Loucy (cell line): ENCODE measurements at regions not wholly inside any gene's neighbourhood (a gene's known extent, or its start where the extent isn't known, plus 50 kb on each side); places are given as distances from the start of the nearest gene placed in this dataset.
"Not testable (repeated sequence)": the region's sequence is repeated elsewhere in the genome, so short reads cannot be mapped to it uniquely, and the experiment has no call there.

Experiments used
- EZH2phosphoT487 ChIP-seq: fragments of 200-600 bp; IDR thresholded peaks from 2 replicates; pipeline ENCODE4 v1.6.1; 2018; ENCODE audit warnings: antibody characterized with exemption, mild to moderate bottlenecking, moderate library complexity, borderline replicate concordance
- TF ChIP-seq, protein P1 (sequence below): fragments of 200-600 bp; sonication (generic); conservative IDR thresholded peaks from 2 replicates; pipeline ENCODE4 v1.5.1; 2014; ENCODE audit warnings: mild to moderate bottlenecking, antibody characterized with exemption, low read length

DNA sequence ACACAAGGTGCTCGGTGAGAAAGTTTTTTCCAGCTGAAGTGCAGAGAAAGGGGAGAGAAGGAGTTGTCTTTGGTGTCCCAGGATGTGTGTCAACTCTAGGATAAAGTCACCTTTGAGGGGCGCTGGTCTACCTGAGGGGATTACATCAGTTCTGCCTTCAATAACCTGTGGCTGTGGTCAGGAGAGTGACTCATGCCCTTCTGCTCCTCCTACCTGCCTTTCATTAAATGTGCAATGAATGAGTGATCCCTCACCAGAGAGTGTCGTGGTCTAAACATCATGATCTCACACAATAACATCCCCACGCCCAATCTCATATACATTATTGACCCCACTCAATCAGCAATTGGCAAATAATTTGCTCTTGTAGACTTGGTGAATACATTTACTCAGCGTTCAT, 83.4 kb downstream of the OR4M2 start:
- TF ChIP-seq EZH2phosphoT487, result not testable (repeated sequence)
- TF ChIP-seq, protein P1, sequence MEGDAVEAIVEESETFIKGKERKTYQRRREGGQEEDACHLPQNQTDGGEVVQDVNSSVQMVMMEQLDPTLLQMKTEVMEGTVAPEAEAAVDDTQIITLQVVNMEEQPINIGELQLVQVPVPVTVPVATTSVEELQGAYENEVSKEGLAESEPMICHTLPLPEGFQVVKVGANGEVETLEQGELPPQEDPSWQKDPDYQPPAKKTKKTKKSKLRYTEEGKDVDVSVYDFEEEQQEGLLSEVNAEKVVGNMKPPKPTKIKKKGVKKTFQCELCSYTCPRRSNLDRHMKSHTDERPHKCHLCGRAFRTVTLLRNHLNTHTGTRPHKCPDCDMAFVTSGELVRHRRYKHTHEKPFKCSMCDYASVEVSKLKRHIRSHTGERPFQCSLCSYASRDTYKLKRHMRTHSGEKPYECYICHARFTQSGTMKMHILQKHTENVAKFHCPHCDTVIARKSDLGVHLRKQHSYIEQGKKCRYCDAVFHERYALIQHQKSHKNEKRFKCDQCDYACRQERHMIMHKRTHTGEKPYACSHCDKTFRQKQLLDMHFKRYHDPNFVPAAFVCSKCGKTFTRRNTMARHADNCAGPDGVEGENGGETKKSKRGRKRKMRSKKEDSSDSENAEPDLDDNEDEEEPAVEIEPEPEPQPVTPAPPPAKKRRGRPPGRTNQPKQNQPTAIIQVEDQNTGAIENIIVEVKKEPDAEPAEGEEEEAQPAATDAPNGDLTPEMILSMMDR, result not testable (repeated sequence)
